Stimulated activated CD4-positive, alpha-beta T cell treated with anti-CD3 and anti-CD28 coated beads, TNF-alpha, amount 100 ng/mL, for 4 hours (primary cell): ENCODE measurements at regions not wholly inside any gene's neighbourhood (a gene's known extent, or its start where the extent isn't known, plus 50 kb on each side); places are given as distances from the start of the nearest gene placed in this dataset.

Experiments used
- DNase-seq, 3 experiments: peaks; one replicate each; pipeline ENCODE4 v3.0.0-alpha.2; 2020; ENCODE audit warnings: low read depth in 3 of 3

DNA sequence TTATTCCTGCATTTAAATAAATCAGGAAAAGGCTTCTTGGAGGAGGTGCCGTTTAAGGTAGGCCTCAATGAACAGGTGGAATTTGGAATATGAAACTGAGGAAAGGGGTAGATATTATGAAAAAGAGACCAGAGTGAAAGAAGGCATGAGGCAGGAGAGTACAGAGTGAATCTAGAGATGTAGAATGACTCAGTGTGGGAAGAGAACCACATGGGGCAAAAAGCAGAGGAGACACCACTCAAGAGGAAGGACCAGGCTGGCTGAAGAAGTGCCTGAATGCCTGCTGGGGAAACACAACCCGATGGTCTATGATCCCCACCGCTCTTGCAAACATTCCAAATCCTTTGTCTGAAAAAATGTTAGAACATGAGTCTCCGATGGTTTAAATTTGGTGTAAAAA is 1134.1 kb downstream of the VRK1 start:
- no peak for DNase-seq

DNA sequence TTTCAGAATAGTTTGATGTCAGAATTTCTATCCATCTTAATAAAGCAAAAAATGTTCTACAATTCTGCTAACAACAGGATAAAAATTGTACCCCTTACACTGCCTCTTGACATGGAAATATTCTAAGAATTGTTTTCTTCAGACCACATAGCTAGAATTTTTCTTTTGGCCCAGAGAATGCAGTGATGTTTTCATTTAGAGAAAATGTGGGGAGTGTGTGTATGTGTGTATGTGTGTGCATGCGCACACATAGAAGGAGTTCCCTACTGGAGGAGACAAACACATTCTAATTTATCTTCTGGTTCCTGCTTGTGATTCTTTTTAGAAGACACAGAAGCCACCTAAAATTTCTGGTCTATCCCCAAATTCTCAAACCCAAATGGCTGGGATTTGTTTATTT is 1145.7 kb downstream of the VRK1 start:
- DNase-seq: no peak

DNA sequence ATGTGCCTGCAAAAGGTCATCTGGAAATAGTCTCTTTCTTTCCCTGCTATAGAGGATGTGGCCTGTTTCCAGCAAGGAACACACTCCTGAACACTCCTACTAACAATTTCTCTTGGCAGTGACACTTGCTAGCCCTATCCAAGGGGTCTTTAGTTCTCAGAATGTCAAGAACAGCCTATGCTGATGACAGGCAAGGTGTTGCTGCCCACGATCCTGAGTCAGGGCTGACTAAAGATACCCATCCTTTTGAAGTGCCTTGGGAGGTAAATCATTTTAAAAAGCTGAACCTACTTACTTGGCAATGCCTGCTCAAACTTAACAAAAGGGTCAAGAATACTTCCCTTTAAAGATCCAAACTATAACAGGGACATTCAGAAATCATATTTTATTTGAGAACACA is 1146.4 kb downstream of the VRK1 start:
- DNase-seq: peak in 1 of 3 experiments; percentile 1

DNA sequence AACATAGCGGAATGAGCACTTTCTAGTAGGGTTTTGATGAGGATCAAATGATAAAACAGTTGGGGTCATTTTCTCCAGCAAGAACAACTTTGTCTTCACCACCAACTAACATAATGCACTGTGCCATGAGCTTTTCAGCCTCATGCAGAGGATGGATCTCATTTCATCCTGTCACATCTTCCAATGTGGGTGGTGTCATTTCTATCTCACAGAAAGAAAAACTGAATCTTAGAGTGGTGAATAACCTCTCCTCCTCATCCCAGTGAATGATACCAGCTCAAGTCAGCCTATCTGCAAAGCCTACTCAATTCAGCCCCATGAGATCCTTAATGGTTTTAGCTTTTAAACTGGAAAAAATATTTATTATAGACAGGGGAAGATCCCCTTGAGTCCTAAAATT is 1147.2 kb downstream of the VRK1 start:
- DNase-seq: no peak

DNA sequence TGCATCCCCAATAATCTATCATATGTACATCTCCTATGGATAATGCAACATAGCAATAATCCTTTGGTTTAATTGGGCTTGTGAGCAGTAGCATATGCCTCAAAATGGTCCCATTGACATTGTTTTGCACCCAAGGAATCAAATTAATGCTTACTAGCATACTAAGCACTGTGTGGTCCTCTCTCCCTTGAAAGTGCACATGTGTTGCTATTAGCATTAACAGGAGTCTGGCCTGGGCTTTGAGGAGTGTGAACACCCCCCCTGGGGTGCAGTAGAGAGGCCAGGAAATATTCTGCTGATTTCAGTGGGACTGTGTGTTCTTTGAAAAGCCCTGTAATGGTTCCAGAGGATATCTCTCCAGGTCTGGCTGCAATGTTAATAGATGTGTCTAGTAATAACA is 1148.4 kb downstream of the VRK1 start:
- DNase-seq: no peak

DNA sequence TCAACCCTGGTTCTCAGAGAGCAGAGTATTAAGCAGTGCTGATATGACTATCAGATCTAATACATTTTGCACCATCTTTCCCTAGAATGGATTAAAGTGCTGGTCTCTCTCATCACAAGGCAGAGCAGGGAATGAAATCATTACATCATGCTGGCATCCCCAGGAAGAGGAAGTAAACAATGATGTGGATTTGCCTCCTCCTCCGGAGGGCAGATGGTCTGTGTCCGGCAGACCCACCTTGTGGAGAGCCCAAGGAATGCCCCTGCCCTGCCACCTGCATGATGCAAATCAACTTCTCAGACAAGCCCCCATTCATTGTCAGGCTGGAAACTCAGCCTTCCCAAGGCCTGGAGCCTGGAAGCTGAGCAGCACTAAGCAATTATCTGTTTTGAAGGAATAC is 1149.1 kb downstream of the VRK1 start:
- no peak for DNase-seq

DNA sequence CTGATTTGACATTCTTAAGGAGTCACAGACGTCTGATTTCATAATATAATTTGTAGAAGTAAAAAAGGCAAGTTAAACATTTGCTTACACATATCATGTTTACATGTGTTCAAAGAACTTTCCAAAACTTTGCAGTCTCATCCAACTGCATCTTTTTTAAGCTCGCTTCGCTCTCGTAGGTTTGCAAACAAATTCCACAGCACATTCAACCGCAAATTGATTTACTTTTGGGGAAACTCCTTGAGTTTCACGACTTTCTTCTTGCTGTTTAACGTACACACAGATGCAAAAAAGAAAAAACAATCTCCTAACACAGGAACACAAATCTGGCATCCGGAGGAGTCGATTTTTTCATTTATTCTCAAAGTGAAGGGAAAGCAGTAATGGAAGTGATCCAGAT is 1149.5 kb downstream of the VRK1 start:
- DNase-seq: no peak

DNA sequence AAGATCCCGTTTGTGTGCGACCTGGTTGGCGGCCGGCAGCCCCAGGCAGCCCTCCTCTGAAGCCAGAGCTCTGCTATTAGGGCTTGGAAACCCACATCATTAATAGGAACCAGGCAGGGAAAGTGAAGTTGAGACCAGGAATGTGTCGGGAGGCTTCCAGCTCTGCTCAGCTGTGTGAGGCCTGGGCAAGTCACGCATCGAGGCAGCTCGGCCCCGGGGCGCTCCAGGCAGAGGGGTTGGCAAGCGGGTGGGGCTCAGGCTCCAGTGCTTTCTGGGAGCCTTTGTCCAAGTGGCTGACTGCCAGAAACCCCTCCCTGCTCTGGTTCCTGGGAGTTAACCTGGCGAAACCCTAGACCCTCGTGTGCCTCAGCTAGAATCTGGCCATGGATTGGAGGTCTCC is 1151.7 kb downstream of the VRK1 start:
- no peak for DNase-seq

DNA sequence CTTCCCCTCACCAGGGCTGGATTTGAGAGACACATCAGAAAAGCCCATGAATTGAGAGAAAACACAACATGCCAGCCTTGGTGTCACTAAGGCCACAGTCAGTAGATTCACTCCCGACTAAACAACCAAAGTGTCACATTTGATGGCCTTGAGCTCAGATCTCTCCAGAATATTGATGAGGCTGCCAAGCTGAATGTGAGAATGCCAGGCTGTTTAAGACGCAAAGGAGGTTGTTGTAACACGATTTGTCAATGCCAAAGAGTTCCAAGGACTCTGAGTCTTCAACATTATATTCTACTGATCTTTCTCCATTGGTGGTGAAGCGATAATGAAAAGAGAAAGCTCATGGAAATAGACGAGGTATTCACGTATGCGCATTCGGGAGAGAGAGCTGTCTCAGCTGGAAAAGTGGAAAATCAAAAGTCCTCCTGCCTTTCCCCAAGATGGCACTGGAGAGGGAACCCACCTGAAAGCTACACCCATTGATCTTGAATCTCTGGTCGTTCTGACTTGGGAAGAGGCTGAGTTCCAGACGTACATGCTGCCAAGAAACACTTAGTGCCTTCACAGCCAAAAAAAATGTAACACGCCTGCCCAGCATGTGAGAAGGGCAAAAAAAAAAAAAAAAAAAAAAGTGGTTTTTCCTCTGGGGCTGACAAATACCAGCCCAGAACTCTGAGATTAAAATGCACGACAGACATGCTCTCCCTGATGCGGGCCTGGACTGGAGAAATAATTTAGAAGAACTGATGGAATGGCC is 1159.6 kb downstream of the VRK1 start:
- no peak for DNase-seq

DNA sequence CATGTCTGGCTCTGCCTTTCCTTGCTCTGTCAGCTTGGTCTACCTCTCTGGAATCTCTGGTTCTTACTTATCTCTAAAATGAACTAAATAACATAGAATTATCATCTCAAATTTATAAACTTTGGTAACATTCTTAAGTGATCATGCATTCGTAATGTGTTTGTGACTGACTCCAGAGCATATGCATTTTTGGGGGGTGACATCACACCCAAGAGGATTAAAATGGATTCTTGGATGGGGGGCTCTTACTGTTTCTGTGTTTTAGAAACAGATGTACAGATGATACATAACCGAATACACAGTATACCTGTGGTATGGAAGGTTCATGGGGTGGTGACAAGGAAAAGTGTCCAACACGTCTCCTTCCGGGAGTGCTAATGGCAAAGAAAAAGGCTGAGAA is 1162.1 kb downstream of the VRK1 start:
- DNase-seq: no peak

DNA sequence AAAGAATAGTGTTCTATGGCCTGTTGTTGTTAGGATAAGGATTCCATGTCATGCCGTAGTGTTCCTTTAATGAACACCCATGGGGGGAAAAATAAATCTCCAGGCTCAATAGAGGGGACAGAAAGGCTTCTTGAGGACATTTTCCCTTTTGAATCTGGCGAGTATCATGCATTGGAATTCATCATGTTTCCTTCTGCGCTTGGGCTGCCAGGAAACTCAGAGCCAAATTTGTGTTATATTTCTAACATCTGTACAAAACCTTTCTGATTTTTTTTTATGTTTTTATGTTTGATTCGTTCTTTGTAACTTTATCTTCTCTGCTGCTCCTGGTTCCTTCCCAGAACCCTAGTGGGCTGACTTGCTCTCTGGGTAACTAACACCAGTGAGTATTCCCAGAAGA is 1163.3 kb downstream of the VRK1 start:
- no peak for DNase-seq

DNA sequence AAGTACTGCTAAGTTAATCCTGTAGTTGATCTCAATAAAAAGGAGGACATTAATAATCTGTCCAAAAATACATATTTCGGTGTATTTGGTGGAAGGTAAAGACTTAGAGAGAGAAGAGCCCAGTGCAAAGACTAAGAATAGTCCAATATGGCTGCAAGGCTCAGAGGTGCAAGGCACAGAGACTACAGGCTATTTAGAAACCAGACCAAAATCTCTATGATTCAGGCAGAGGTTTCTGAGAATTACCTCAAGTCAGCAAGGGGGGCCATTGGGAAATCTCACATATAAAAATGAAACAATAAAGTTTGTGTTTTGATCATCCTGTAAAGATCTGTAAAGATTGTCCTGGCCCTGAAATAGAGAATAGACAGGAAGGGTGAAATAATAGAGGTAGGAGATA is 1173.0 kb downstream of the VRK1 start:
- no peak for DNase-seq

DNA sequence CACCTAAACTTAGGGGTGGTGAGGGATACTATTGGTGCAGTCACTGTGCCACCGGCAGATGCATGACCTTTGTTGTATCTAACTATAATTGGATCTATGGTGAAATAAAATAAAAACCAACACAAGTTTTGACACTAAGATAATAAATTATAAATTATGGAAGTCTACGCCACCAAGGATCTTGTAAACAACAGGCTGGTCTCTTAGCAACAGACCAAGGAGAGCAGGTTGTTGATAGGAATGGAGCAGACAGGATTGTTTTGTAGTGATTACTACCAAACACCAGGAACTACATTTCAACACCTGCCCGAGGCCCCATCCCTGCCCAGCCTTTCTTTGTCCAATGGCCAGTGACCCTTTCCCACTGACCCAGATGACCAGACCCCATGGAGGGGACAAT is 1178.0 kb downstream of the VRK1 start:
- DNase-seq: no peak

DNA sequence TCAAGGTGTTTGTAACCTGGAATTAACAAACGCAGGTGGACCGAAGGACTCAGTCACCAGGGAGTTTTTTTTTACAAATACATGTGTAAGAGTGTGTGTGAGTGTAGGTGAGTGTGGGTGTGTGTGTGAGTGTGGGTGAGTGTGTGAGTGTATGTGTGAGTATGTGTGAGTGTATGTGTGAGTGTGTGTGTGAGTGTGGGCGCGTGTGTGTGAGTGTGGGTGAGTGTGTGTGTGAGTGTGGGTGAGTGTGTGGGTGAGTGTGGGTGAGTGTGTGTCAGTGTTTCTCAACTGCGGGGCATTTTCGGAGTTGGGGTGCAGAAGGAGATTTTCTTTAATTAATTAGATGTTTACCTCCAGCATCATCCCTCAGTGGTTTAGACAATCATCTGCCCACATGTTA is 1178.8 kb downstream of the VRK1 start:
- peak in 1 of 3 experiments; percentile 27 for DNase-seq

DNA sequence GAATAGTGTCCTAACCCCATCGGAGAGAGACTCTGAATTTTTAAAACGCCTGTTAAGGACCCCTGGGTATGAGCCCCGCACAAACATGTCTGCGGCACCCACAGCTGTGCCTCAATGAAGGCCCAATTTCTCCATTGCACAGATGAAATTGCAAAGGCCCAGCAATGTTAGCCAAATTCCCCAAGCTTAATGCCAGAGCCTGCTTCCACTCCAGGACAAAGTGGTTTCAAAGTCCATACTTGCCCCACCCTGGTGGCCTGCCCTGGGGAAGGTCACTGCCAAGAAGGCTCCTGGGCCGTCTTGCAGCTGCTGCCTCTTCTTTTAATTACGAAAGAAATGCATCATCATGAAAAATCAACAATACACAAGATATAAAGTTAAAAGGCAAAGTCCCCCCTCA is 1179.7 kb downstream of the VRK1 start:
- DNase-seq: no peak

DNA sequence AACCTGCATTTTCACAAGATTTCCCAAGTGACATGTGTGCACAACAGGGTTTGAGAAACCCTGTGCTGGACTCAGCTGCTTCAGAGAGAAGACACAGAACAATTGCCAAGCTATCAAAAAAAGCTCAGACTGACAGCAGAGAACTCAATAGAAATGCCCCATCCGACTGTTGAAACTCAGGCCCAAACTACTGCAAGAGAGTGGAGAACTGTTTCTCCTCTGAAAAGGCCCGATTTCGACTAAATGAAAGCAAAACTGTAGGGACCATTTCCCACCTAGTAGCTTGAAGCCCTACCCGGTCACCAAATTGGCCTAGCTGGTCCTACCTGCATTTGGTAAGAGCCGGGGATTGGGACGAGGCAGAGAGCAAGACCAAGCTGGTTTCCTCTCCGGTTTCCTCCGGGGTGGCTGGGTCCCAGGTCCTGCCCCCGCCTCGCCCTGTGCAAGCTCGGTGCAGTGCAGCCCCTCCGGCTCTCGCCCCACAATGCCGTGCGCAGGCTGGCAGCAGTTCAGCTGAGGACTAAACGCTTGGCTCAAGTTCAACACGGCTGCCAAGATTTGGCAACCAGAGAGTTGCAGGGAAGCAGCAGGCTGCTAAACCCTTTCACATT is 1180.6 kb downstream of the VRK1 start:
- peak; percentile 55 to 56 (median 56) for DNase-seq

DNA sequence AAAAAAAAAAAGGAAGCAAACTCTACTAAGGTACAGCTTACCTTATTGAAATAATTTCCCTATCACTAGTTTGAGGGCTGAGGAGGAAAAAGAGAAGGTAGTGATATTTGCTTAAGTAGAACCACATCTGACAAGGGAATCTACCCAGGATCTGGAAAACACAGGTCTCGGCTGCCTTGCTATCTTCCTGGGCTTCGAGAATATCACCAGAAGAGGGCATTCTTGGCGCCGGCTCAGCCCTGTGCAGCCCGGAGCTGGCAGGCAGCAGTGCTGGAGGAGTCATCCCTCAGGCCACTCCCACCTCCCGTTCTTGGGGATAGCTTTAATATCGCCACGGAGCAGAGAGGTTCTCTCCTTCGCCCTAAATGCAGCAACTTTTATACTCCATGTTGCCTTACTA is 1181.2 kb downstream of the VRK1 start:
- DNase-seq: peak; percentile 57 to 66 (median 65)

DNA sequence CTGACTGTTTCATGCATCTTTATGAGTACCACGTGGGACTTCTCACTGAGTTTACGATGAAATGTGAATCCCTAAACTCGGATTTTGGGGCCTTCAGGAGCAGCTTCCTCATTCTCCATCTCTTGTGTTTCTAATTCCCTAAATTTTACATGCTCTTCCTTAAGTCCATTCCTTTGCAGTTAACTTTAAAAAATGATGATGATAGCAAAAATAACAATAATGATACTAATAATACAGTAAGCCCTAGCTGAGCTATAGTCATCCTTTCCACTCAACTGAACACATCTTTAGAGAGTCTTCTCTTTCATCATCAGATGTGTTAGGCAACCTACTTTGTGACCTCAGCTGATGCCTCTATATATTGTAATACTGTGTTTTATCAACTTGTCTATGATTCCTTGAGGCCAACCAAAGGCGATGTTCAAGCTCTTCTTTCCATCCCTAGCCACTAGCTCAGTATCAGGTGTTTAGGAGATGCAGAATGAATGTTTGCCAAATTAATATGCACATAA is 1196.4 kb downstream of the VRK1 start:
- no peak for DNase-seq

DNA sequence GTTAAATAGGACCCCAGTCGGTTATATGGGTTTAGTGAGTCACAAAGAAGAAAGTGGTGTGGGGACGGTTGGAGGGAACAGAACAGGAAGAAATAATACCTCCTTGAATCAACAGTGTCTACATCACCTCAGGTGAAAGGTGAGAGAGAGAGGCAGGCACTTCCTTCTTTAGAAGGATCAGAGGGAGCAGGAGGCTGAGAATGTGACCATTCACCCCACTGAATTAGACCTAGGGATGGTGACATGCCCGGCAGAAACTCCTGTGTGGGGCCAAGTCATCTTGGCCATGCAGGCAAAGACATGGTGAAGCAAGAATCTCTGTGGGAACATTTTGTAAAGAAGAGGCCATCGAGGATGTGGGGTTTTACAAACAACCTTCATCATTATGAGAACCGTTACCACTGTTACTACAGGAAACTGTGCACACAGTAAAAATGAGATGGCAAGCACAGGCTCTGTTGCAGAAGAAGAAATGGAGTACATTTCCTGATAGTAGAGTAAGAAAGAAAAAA is 1196.9 kb downstream of the VRK1 start:
- DNase-seq: no peak

DNA sequence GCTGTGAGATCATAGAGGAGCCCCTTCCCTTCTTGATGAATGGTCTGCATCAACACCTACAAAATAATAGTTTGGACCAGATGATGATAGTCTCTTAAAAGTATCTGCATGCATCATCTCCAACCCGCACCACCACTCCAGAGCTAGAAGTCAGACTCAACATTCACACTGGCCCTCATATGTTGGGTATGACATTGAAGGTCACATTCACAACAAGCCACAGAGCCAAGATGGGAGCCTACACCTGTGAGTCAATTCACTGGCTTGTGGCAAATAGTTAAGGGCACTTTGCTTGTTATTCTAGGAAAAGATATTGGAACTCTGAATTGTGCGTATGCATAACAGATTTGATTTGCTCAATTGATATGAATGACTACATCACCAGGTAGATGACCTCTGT is 1197.9 kb downstream of the VRK1 start:
- DNase-seq: no peak

DNA sequence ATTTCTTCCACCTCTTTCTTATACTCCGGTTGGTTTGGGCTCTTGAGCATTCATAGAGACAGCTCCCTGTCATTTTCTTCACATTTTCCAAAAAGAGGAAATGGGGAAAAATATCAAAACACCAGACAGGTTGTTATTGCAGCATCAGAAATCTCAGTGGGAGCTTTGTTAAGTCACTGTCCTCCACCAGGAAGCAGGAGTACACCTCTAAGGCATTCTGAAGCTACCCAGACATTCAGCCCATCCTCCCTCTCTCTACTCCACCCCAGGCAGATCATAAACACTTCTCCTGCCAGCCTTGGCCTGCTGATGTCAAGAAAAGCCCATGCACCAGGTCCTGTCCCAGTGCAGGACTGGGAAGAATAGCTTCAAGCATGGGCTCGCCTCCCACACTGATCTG is 1198.3 kb downstream of the VRK1 start:
- no peak for DNase-seq

DNA sequence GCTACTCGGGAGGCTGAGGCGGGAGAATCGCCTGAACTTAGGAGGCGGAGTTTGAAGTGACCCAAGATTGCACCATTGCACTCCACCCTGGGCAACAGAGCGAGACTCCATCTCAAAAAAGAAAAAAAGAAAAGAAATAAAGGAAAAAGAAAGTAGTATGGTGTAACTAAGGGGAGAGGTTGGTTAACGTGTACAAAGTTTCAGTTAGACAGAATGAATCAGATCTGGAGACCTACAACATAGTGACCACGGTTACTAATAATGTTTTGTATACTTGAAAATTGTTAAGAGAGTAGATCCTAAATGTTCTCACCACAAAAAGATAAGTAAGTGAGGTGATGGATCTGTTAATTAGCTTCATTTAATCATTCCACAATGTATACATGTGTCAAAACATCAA is 1208.8 kb downstream of the VRK1 start:
- no peak for DNase-seq

DNA sequence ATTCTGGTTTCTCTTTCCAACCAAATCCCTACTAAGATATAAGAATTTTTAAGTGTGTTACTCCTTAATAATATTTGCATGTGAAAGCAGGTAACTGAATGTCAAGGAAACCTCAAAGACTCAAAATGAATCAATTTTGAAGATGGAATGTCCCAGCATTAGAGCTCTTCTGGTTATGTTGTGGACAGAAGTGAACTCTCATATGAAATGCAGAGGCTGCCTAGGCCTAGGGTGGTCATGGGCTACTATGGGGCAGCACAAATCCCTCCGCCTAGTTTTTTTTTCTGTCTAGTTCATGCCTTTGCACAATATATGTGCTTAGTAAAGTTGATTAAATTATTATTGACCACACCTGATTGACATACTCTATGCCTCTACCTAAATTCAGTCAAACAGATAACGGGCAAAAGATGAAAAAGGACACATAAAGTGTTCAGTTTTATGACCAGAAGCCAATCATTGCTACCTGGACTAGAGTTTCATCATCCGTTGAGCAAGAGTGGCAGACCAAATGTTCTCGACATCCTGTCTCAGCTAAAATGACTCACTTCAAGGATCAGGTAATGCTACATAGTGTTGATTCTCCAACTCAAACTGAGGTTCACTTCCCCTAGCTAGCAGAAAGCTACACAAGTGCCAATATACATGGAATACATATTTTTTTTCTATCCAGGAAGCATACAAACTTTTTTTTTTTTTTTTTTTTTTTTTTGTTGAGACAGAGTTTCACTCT is 1211.4 kb downstream of the VRK1 start:
- DNase-seq: no peak
